OCI-LY7 (cell line): ENCODE measurements at regions not wholly inside any gene's neighbourhood (a gene's known extent, or its start where the extent isn't known, plus 50 kb on each side); places are given as distances from the start of the nearest gene placed in this dataset.

ENCODE experiments used
- BruUV-seq: library from RNA; stranded (reverse); fragments of 400-500 nt; replicated peaks from 2 replicates; lab custom pipeline; 2021; lab: Mats Ljungman, UMichigan
- CTCF ChIA-PET: fragments of 300-600 bp; sonication (Branson Sonifier 250); formaldehyde crosslinking; loops from one replicate; lab custom pipeline; 2022; ENCODE audit warnings: antibody characterized with exemption; ENCODE audit not compliant: unreplicated experiment; lab: Charles Lee
- POLR2A ChIA-PET: fragments of 300-600 bp; sonication (Branson Sonifier 250); formaldehyde crosslinking; loops from one replicate; lab custom pipeline; 2022; ENCODE audit warnings: antibody characterized with exemption; lab: Charles Lee
- DNase-seq: peaks from one replicate; pipeline ENCODE4 v3.0.0-alpha.2; 2015; ENCODE audit warnings: low spot score
- H2AFZ ChIP-seq: fragments of 200-600 bp; sonication (generic), shearing (Covaris generic); 2 replicates; pipeline ENCODE4 v1.6.1; 2014; ENCODE audit warnings: mild to moderate bottlenecking, antibody characterized with exemption, low read length, moderate library complexity
- H3K27ac ChIP-seq: fragments of 200-600 bp; sonication (generic); 2 replicates; pipeline ENCODE4 v1.5.1; 2014; ENCODE audit warnings: mixed run types, low read depth, mild to moderate bottlenecking, moderate library complexity, low read length, inconsistent platforms; ENCODE audit not compliant: poor library complexity, severe bottlenecking
- H3K36me3 ChIP-seq: fragments of 200-600 bp; sonication (generic); 2 replicates; pipeline ENCODE4 v1.6.1; 2014; ENCODE audit warnings: mild to moderate bottlenecking, antibody characterized with exemption, low read length, moderate library complexity, mixed read lengths; ENCODE audit not compliant: insufficient read depth
- H3K4me1 ChIP-seq: fragments of 200-600 bp; sonication (generic); 2 replicates; pipeline ENCODE4 v1.5.1; 2014; ENCODE audit warnings: mild to moderate bottlenecking, low read length; ENCODE audit not compliant: insufficient read depth, poor library complexity, severe bottlenecking
- H3K4me2 ChIP-seq: fragments of 200-600 bp; sonication (generic); 2 replicates; pipeline ENCODE4 v1.6.1; 2014; ENCODE audit warnings: mild to moderate bottlenecking, low read length
- H3K4me3 ChIP-seq: fragments of 200-600 bp; sonication (generic); 2 replicates; pipeline ENCODE4 v1.5.1; 2014; ENCODE audit warnings: mild to moderate bottlenecking, low read depth, low read length; ENCODE audit not compliant: poor library complexity, severe bottlenecking
- H3K79me2 ChIP-seq: fragments of 200-600 bp; sonication (generic); 2 replicates; pipeline ENCODE4 v1.6.1; 2016; ENCODE audit warnings: low read depth, mild to moderate bottlenecking, low read length, moderate library complexity, mixed read lengths; ENCODE audit not compliant: insufficient read depth
- H3K9me2 ChIP-seq: fragments of 200-600 bp; sonication (generic); 2 replicates; pipeline ENCODE4 v1.6.1; 2016; ENCODE audit warnings: mild to moderate bottlenecking, low read length, mixed read lengths; ENCODE audit not compliant: insufficient read depth
- H3K9me3 ChIP-seq: fragments of 200-600 bp; sonication (generic); 2 replicates; pipeline ENCODE4 v1.6.1; 2014; ENCODE audit warnings: mild to moderate bottlenecking, mixed run types, low read length, mixed read lengths
- H4K20me1 ChIP-seq: fragments of 200-600 bp; sonication (generic); 2 replicates; pipeline ENCODE4 v1.6.1; 2014; ENCODE audit warnings: mild to moderate bottlenecking, antibody characterized with exemption, low read length, moderate library complexity, mixed read lengths; ENCODE audit not compliant: insufficient read depth
- CTCF ChIP-seq: fragments of 200-600 bp; sonication (generic); conservative IDR thresholded peaks from 2 replicates; pipeline ENCODE4 v1.5.1; 2014; ENCODE audit warnings: mild to moderate bottlenecking, antibody characterized with exemption, low read length, moderate library complexity, mixed read lengths
- EZH2phosphoT487 ChIP-seq: fragments of 200-600 bp; sonication (generic); IDR thresholded peaks from 2 replicates; pipeline ENCODE4 v1.6.1; 2018; ENCODE audit warnings: low read depth, borderline replicate concordance, mild to moderate bottlenecking, mixed run types, antibody characterized with exemption, low read length, moderate library complexity, mixed read lengths
- intact Hi-C: fragments of 100-400 bp; cut with micrococcal nuclease; formaldehyde crosslinking; loops from one replicate; pipeline ENCODE4 v1.10.0; 2022; ENCODE audit not compliant: unreplicated experiment

- Histone ChIP-seq H3K4me1 (no peaks in the 10 kb centered on the region), H3K9me3 (no peaks in the 10 kb centered on the region)
- CTCF ChIA-PET = interaction anchor here (0.6 kb wide), 1 partner anchor 108 kb away, joined by 3 read pairs; no protein-coding TSS in a partner anchor
Observed at GRCh38 chr7:155401884-155402283, 56.0 kb upstream of the EN2 start.

GRCh38 chr7:155402941-155403340 lies 55.0 kb upstream of the EN2 start:
- Histone ChIP-seq H3K36me3 (no peaks in the 10 kb centered on the region), H3K4me2 (no peak overlapping the region), H3K4me1 (no peaks in the 10 kb centered on the region), H2AFZ (no peak overlapping the region), H3K9me2 (no peaks in the 10 kb centered on the region), H3K79me2 (no peaks in the 10 kb centered on the region), H3K4me3 (no peak overlapping the region), H4K20me1 (no peaks in the 10 kb centered on the region; the same call in 1 of the 2 replicates), H3K9me3 (no peaks in the 10 kb centered on the region), H3K27ac (no peak overlapping the region)
- CTCF ChIA-PET = no interaction called here
- intact Hi-C loops = no loop called here
- POLR2A ChIA-PET = no interaction called here
- no peak for DNase-seq
- TF ChIP-seq CTCF = no peak
- TF ChIP-seq EZH2phosphoT487 = no peak
- BruUV-seq = no TSS peak

More at GRCh38 chr7:155401884-155402283, 56.0 kb upstream of the EN2 start:
- H2AFZ ChIP-seq = no peak overlapping the region
- H3K4me2 ChIP-seq = no peak overlapping the region
- no TSS peak for BruUV-seq
- no peak overlapping the region for H3K27ac ChIP-seq
- TF ChIP-seq EZH2phosphoT487 (no peak), CTCF (no peak)
- intact Hi-C loops = no loop called here
- H3K4me3 ChIP-seq = no peak overlapping the region
- no peaks in the 10 kb centered on the region for H3K79me2 ChIP-seq
- no peaks in the 10 kb centered on the region for H3K9me2 ChIP-seq
- H4K20me1 ChIP-seq = no peaks in the 10 kb centered on the region; the same call in 1 of the 2 replicates
- DNase-seq = no peak
- no peaks in the 10 kb centered on the region for H3K36me3 ChIP-seq
- POLR2A ChIA-PET = no interaction called here

GRCh38 chr7:155404976-155405375 lies 53.0 kb upstream of the EN2 start:
- no peaks in the 10 kb centered on the region; the same call in 1 of the 2 replicates for H4K20me1 ChIP-seq
- DNase-seq = no peak
- POLR2A ChIA-PET = no interaction called here
- TF ChIP-seq EZH2phosphoT487 (no peak), CTCF (no peak)
- intact Hi-C loops = no loop called here
- H3K9me2 ChIP-seq = no peaks in the 10 kb centered on the region
- no peak overlapping the region for H3K4me3 ChIP-seq
- no TSS peak for BruUV-seq
- CTCF ChIA-PET = no interaction called here
- no peaks in the 10 kb centered on the region for H3K36me3 ChIP-seq
- H3K4me2 ChIP-seq = no peak overlapping the region
- no peak overlapping the region for H3K27ac ChIP-seq
- no peaks in the 10 kb centered on the region for H3K79me2 ChIP-seq
- no peak overlapping the region for H2AFZ ChIP-seq
- no peaks in the 10 kb centered on the region for H3K4me1 ChIP-seq
- no peaks in the 10 kb centered on the region for H3K9me3 ChIP-seq
